Mucosa of descending colon (tissue), 3 donors: ENCODE measurements at regions not wholly inside any gene's neighbourhood (a gene's known extent, or its start where the extent isn't known, plus 50 kb on each side); places are given as distances from the start of the nearest gene placed in this dataset.

ENCODE experiments used
- ATAC-seq: fragments of 200-7000 bp; cut with Tn5 transposase; one replicate; pipeline ENCODE4 v1.9.1; 2020; ENCODE audit warnings: mild to moderate bottlenecking, moderate library complexity
- DNase-seq, 3 donors: peaks; one replicate each; pipeline ENCODE4 v3.0.0-alpha.2; 2020
- H3K36me3 ChIP-seq: fragments of 200-600 bp; one replicate; pipeline ENCODE4 v1.8.0; 2021; ENCODE audit warnings: low read depth, mild to moderate bottlenecking
- H3K4me1 ChIP-seq: fragments of 200-600 bp; one replicate; pipeline ENCODE4 v1.8.0; 2021; ENCODE audit warnings: low read depth, mild to moderate bottlenecking
- H3K4me3 ChIP-seq: fragments of 200-600 bp; one replicate; pipeline ENCODE4 v1.8.0; 2021; ENCODE audit warnings: mild to moderate bottlenecking
- H3K9me3 ChIP-seq: fragments of 200-600 bp; one replicate; pipeline ENCODE4 v1.8.0; 2021; ENCODE audit warnings: mild to moderate bottlenecking
- CTCF ChIP-seq: fragments of 200-600 bp; IDR thresholded peaks from one replicate; pipeline ENCODE4 v1.8.0; 2022; ENCODE audit warnings: antibody characterized with exemption, mild to moderate bottlenecking
- intact Hi-C, 2 donors: fragments of 100-400 bp; cut with DNase I in 1 of 2; cut with micrococcal nuclease in 1 of 2; formaldehyde crosslinking; loops; one replicate each; pipeline versions ENCODE4 v1.11.0 to v1.11.1; 2022; cut with DNase I, micrococcal nuclease
- donor health status: DM: no; HTN: no; CAD: no; lungs with moderate emphysema.
- donor health status: DM: no; HTN: no; CAD: no.
- donor health status: DM: no; HTN: yes; CAD: no.

GRCh38 chr15:96242761-96243160, 87.7 kb upstream of the NR2F2 start:
- intact Hi-C loops: no loop called here
- TF ChIP-seq CTCF: no peak
- no peaks in the 10 kb centered on the region for H3K4me1 ChIP-seq
- H3K9me3 ChIP-seq: no peaks in the 10 kb centered on the region
- no peak overlapping the region for H3K4me3 ChIP-seq
- DNase-seq (no peak), ATAC-seq (no peak)
- H3K36me3 ChIP-seq: no peaks in the 10 kb centered on the region

- intact Hi-C loops: no loop called here
- DNase-seq: no peak
- no peaks in the 10 kb centered on the region for H3K9me3 ChIP-seq
- no peaks in the 10 kb centered on the region for H3K36me3 ChIP-seq
- no peak for ATAC-seq
- no peaks in the 10 kb centered on the region for H3K4me1 ChIP-seq
- no peak for TF ChIP-seq CTCF
- H3K4me3 ChIP-seq: no peak overlapping the region
Observed at GRCh38 chr15:96243701-96244100, 86.8 kb upstream of the NR2F2 start.

GRCh38 chr15:96245252-96245651, 85.2 kb upstream of the NR2F2 start:
- DNase-seq (no peak), ATAC-seq (no peak)
- H3K36me3 ChIP-seq: no peaks in the 10 kb centered on the region
- intact Hi-C loops: no loop called here
- no peaks in the 10 kb centered on the region for H3K9me3 ChIP-seq
- H3K4me3 ChIP-seq: no peak overlapping the region
- no peaks in the 10 kb centered on the region for H3K4me1 ChIP-seq
- TF ChIP-seq CTCF: no peak

- no peak for TF ChIP-seq CTCF
- ATAC-seq (no peak), DNase-seq (no peak)
- intact Hi-C loops: no loop called here
- Histone ChIP-seq H3K9me3 (no peaks in the 10 kb centered on the region), H3K36me3 (no peaks in the 10 kb centered on the region), H3K4me3 (no peak overlapping the region), H3K4me1 (no peaks in the 10 kb centered on the region)
Observed at GRCh38 chr15:96246057-96246456, 84.4 kb upstream of the NR2F2 start.

GRCh38 chr15:96247621-96248305, 82.7 kb upstream of the NR2F2 start:
- no peak for TF ChIP-seq CTCF
- DNase-seq (no peak), ATAC-seq (no peak)
- Histone ChIP-seq H3K4me3 (no peak overlapping the region), H3K4me1 (no peaks in the 10 kb centered on the region), H3K9me3 (no peaks in the 10 kb centered on the region), H3K36me3 (no peaks in the 10 kb centered on the region)
- intact Hi-C loops: no loop called here

- no peaks in the 10 kb centered on the region for H3K4me1 ChIP-seq
- no peak overlapping the region for H3K4me3 ChIP-seq
- no peaks in the 10 kb centered on the region for H3K9me3 ChIP-seq
- ATAC-seq (no peak), DNase-seq (no peak)
- intact Hi-C loops: no loop called here
- TF ChIP-seq CTCF: no peak
- H3K36me3 ChIP-seq: no peaks in the 10 kb centered on the region
Observed at GRCh38 chr15:96252148-96252547, 78.4 kb upstream of the NR2F2 start.
